ENCODE measurements at regions not wholly inside any gene's neighbourhood (a gene's known extent, or its start where the extent isn't known, plus 50 kb on each side); places are given as distances from the start of the nearest gene placed in this dataset.

GRCh38 chr2:164363646-164364045 lies 257.6 kb downstream of the GRB14 start:
- Histone ChIP-seq H3K27me3 (ENCODE audit: control insufficient read depth in 2 of 2, insufficient read depth in 2 of 2, low read length in 2 of 2) (peaks cover 2 to 7% of the 10 kb centered on the region in 2 experiments), H2AFZ (ENCODE audit: low read depth, low read length) (no peak overlapping the region), H3K9me3 (replicated peaks; ENCODE audit: control insufficient read depth, insufficient read depth, low read length) (no peaks in the 10 kb centered on the region), H3K4me3 (replicated peaks in 1 of 3; ENCODE audit: insufficient read depth in 1 of 3, low read depth in 1 of 3, low read length in 3 of 3) (no peak overlapping the region), H3K27ac (ENCODE audit: insufficient read depth, low read depth, low read length) (no peak overlapping the region), H3K9me1 (replicated peaks; ENCODE audit: control insufficient read depth, extremely low read depth, insufficient read depth, low read length) (no peaks in the 10 kb centered on the region), H4K20me1 (replicated peaks; ENCODE audit: control insufficient read depth, extremely low read depth, insufficient read depth, low read length) (no peaks in the 10 kb centered on the region), H3K9ac (replicated peaks; ENCODE audit: extremely low read depth, insufficient read depth, low read length) (no peak overlapping the region), H3K36me3 (ENCODE audit: control insufficient read depth in 2 of 2, extremely low read depth in 1 of 2, insufficient read depth in 2 of 2, low read length in 2 of 2) (no peaks in the 10 kb centered on the region), H3K79me2 (ENCODE audit: control insufficient read depth, insufficient read depth, low read length) (no peaks in the 10 kb centered on the region), H3K4me2 (ENCODE audit: insufficient read depth, low read length) (no peak overlapping the region), H3K4me1 (ENCODE audit: control insufficient read depth, extremely low read depth, insufficient read depth, low read length) (no peaks in the 10 kb centered on the region)
- DNase-seq (ENCODE audit: low read depth, low spot score) (no peak), FAIRE-seq (no peak)
- dilution Hi-C loops (cut with MboI; ENCODE audit: extremely low pct_ligation_motif_present, low sequenced_read_pairs), result no loop called here
- intact Hi-C loops (cut with micrococcal nuclease), result no loop called here
- ChIA-PET CTCF (no interaction called here), POLR2A (no interaction called here)
- BruUV-seq (replicated peaks), result no TSS peak
- TF ChIP-seq POLR2AphosphoS5 (IDR thresholded peaks at IDR 0.05; ENCODE audit: insufficient read depth, low read depth, low read length), result no peak
- no peak for TF ChIP-seq EZH2 (IDR thresholded peaks at IDR 0.05; ENCODE audit: borderline replicate concordance, low read depth, low read length, severe bottlenecking)
- no peak for TF ChIP-seq CTCF (IDR thresholded peaks at IDR 0.05; ENCODE audit: extremely low read depth in 1 of 2, insufficient read depth in 1 of 2, low read depth in 1 of 2, low read length in 2 of 2)
- TF ChIP-seq MAX (IDR thresholded peaks at IDR 0.05; ENCODE audit: insufficient read depth, insufficient read length), result no peak
- TF ChIP-seq GATA2 (IDR thresholded peaks at IDR 0.05; ENCODE audit: insufficient read depth, insufficient read length, low read depth, low read length), result no peak
- TF ChIP-seq FOS (IDR thresholded peaks at IDR 0.05; ENCODE audit: borderline replicate concordance, insufficient read depth, low read length), result no peak
- no peak for TF ChIP-seq MYC (IDR thresholded peaks at IDR 0.05; ENCODE audit: low read depth, low read length)
- TF ChIP-seq POLR2A (IDR thresholded peaks at IDR 0.05; ENCODE audit: low read depth, low read length), result no peak
- no peak for TF ChIP-seq JUN (IDR thresholded peaks at IDR 0.05; ENCODE audit: borderline replicate concordance, insufficient read depth, insufficient read length, low read depth)

Measured in endothelial cell of umbilical vein (primary cell).